ENCODE measurements at regions not wholly inside any gene's neighbourhood (a gene's known extent, or its start where the extent isn't known, plus 50 kb on each side); places are given as distances from the start of the nearest gene placed in this dataset.

DNA sequence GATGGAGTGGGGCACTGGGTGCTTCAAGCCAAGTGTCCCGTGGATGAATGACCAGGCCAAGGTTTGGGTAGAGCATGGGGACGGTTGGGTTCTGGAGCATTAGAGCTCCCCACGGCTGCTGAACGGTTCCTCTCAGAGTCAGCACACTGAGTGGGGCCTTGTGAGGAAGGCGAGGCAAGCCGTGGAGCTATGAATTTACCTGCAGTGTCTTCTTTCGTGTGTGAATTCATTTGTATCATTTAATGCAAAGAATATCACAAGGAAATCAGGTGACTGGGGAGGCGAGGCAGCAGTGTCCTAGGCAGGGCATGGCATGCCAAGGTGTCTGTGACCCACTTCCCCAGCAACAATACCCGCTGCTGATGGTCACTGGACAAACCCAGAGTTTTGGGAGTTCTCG lies 343.5 kb upstream of the B3GAT1 start:
- CTCF ChIA-PET, result no interaction called here

DNA sequence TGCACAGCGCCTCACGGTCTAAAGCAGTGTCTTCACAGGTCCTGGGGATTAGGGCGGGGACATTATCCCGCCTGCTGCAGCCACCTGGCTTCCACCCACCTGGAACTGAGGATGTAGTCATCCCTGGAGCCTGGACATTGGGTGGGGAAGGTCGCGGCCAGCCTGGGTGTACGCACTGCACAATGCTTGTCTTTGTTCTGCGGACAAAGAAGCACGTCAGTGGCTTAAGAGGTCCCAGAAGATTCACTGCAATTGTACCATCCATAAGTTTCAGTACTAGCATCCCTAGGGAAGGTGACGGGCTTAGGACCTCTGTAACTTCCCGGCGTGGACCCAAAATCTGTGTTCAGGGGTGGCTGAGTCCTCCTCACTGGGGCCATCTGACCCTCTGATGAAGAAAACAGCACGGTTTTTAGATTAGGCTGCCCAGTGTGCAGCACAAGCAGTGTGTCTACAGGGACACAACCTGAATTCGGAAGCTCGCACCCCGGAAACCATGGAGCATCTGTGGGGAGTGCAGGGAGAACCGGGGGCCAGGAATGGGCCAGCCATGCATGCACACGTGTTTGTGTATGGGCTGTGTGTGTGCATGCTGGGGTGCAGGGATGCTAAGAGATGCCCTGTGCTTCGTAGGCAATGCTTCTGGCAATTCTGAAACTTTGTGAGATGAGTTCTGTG lies 342.6 kb upstream of the B3GAT1 start:
- no peaks in the 10 kb centered on the region for H3K79me2 ChIP-seq (ENCODE audit: low read depth)
- peaks cover 77% of the 10 kb centered on the region for H3K27me3 ChIP-seq (ENCODE audit: insufficient read depth, low read depth)
- DNase-seq, result no peak
- ChIA-PET CTCF (no interaction called here), POLR2A (ENCODE audit: unreplicated experiment) (no interaction called here)
- no TSS peak for BruUV-seq (replicated peaks)
- intact Hi-C loops (cut with micrococcal nuclease; ENCODE audit: unreplicated experiment), result no loop called here
- H4K20me1 ChIP-seq (ENCODE audit: insufficient read depth), result no peaks in the 10 kb centered on the region
- no peaks in the 10 kb centered on the region for H3F3A ChIP-seq (ENCODE audit: insufficient read depth, low read depth)
- no peaks in the 10 kb centered on the region for H3K9me2 ChIP-seq (ENCODE audit: insufficient read depth)
- no peak overlapping the region for H2AFZ ChIP-seq
- H3K27ac ChIP-seq, result no peak overlapping the region
- H3K4me2 ChIP-seq, result no peak overlapping the region
- no peaks in the 10 kb centered on the region for H3K36me3 ChIP-seq (ENCODE audit: low read depth)
- no peaks in the 10 kb centered on the region for H3K4me1 ChIP-seq (replicated peaks; ENCODE audit: insufficient read depth)
- TF ChIP-seq EZH2 (IDR thresholded peaks at IDR 0.05; ENCODE audit: low read depth) (no peak), CTCF (conservative IDR thresholded peaks at IDR 0.05) (no peak)
- H3K4me3 ChIP-seq, result no peak overlapping the region
- no peaks in the 10 kb centered on the region for H3K9me3 ChIP-seq (ENCODE audit: insufficient read depth, low read depth)

More for the DNA sequence above, 343.5 kb upstream of the B3GAT1 start:
- no peaks in the 10 kb centered on the region for H3K79me2 ChIP-seq (ENCODE audit: low read depth)
- peaks cover 73% of the 10 kb centered on the region for H3K27me3 ChIP-seq (ENCODE audit: insufficient read depth, low read depth)
- TF ChIP-seq EZH2 (IDR thresholded peaks at IDR 0.05; ENCODE audit: low read depth) (no peak), CTCF (conservative IDR thresholded peaks at IDR 0.05) (no peak)
- no peaks in the 10 kb centered on the region for H4K20me1 ChIP-seq (ENCODE audit: insufficient read depth)
- no peak for DNase-seq
- H3K4me2 ChIP-seq, result no peak overlapping the region
- H2AFZ ChIP-seq, result no peak overlapping the region
- H3K9me2 ChIP-seq (ENCODE audit: insufficient read depth), result no peaks in the 10 kb centered on the region
- no peaks in the 10 kb centered on the region for H3F3A ChIP-seq (ENCODE audit: insufficient read depth, low read depth)
- H3K4me3 ChIP-seq, result no peak overlapping the region
- no peaks in the 10 kb centered on the region for H3K36me3 ChIP-seq (ENCODE audit: low read depth)
- no peak overlapping the region for H3K27ac ChIP-seq
- no TSS peak for BruUV-seq (replicated peaks)
- no peaks in the 10 kb centered on the region for H3K4me1 ChIP-seq (replicated peaks; ENCODE audit: insufficient read depth)
- H3K9me3 ChIP-seq (ENCODE audit: insufficient read depth, low read depth), result no peaks in the 10 kb centered on the region
- POLR2A ChIA-PET (ENCODE audit: unreplicated experiment), result no interaction called here
- intact Hi-C loops (cut with micrococcal nuclease; ENCODE audit: unreplicated experiment), result no loop called here

GRCh38 chr11:134753771-134754520 lies 341.9 kb upstream of the B3GAT1 start:
- ChIA-PET CTCF (no interaction called here), POLR2A (ENCODE audit: unreplicated experiment) (no interaction called here)
- Histone ChIP-seq H3K27me3 (ENCODE audit: insufficient read depth, low read depth) (peaks cover 77% of the 10 kb centered on the region), H2AFZ (no peak overlapping the region), H3K4me1 (replicated peaks; ENCODE audit: insufficient read depth) (no peaks in the 10 kb centered on the region), H4K20me1 (ENCODE audit: insufficient read depth) (no peaks in the 10 kb centered on the region), H3F3A (ENCODE audit: insufficient read depth, low read depth) (no peaks in the 10 kb centered on the region), H3K79me2 (ENCODE audit: low read depth) (no peaks in the 10 kb centered on the region), H3K36me3 (ENCODE audit: low read depth) (no peaks in the 10 kb centered on the region), H3K9me2 (ENCODE audit: insufficient read depth) (no peaks in the 10 kb centered on the region), H3K9me3 (ENCODE audit: insufficient read depth, low read depth) (no peaks in the 10 kb centered on the region), H3K4me3 (no peak overlapping the region), H3K4me2 (no peak overlapping the region), H3K27ac (no peak overlapping the region)
- intact Hi-C loops (cut with micrococcal nuclease; ENCODE audit: unreplicated experiment), result no loop called here
- no peak for TF ChIP-seq CTCF (conservative IDR thresholded peaks at IDR 0.05)
- no peak for TF ChIP-seq EZH2 (IDR thresholded peaks at IDR 0.05; ENCODE audit: low read depth)
- no TSS peak for BruUV-seq (replicated peaks)
- DNase-seq, result no peak
